Muscle layer of colon (tissue), 2 donors: ENCODE measurements at regions not wholly inside any gene's neighbourhood (a gene's known extent, or its start where the extent isn't known, plus 50 kb on each side); places are given as distances from the start of the nearest gene placed in this dataset.
"Not testable (repeated sequence)": the region's sequence is repeated elsewhere in the genome, so short reads cannot be mapped to it uniquely, and the experiment has no call there.

Experiments
- H3K27ac ChIP-seq: one replicate; pipeline ENCODE4 v1.7.0; 2013; ENCODE audit warnings: low read depth, mild to moderate bottlenecking, low read length, moderate library complexity
- H3K27me3 ChIP-seq, 2 donors: one replicate each; pipeline ENCODE4 v1.7.0; 2013; ENCODE audit warnings: low read length in 2 of 2, mild to moderate bottlenecking in 2 of 2; ENCODE audit not compliant: insufficient read depth in 2 of 2, control insufficient read depth in 1 of 2
- H3K36me3 ChIP-seq: one replicate; pipeline ENCODE4 v1.7.0; 2013; ENCODE audit warnings: mild to moderate bottlenecking, low read length; ENCODE audit not compliant: insufficient read depth
- H3K4me1 ChIP-seq: one replicate; pipeline ENCODE4 v1.7.0; 2013; ENCODE audit warnings: mild to moderate bottlenecking, low read length; ENCODE audit not compliant: insufficient read depth
- H3K4me3 ChIP-seq, 2 donors: one replicate each; pipeline ENCODE4 v1.7.0; 2013; ENCODE audit warnings: low read length in 2 of 2, low read depth in 1 of 2, mild to moderate bottlenecking in 1 of 2, moderate library complexity in 1 of 2
- H3K9ac ChIP-seq: one replicate; pipeline ENCODE4 v1.7.0; 2013; ENCODE audit warnings: low read length
- H3K9me3 ChIP-seq: one replicate; pipeline ENCODE4 v1.7.0; 2013; ENCODE audit warnings: mild to moderate bottlenecking, low read length
- donor health status: abdominal sarcoma.
- donor health status: Adenocarcinoma of cecum.

GRCh38 chr1:101595881-101596374, 359.1 kb downstream of the S1PR1 start:
- H3K27me3 ChIP-seq: no peaks in the 10 kb centered on the region
- H3K36me3 ChIP-seq: no peaks in the 10 kb centered on the region
- H3K27ac ChIP-seq: no peak overlapping the region
- H3K9ac ChIP-seq: no peak overlapping the region
- H3K9me3 ChIP-seq: no peaks in the 10 kb centered on the region
- no peaks in the 10 kb centered on the region for H3K4me1 ChIP-seq
- H3K4me3 ChIP-seq: no peak overlapping the region

GRCh38 chr1:101600615-101601014, 363.8 kb downstream of the S1PR1 start:
- H3K9ac ChIP-seq, H3K4me3 ChIP-seq, H3K9me3 ChIP-seq, H3K4me1 ChIP-seq, H3K27ac ChIP-seq, H3K36me3 ChIP-seq, H3K27me3 ChIP-seq: not testable (repeated sequence)

GRCh38 chr1:101603726-101604125, 366.9 kb downstream of the S1PR1 start:
- Histone ChIP-seq H3K9ac (no peak overlapping the region), H3K9me3 (no peaks in the 10 kb centered on the region), H3K4me3 (no peak overlapping the region), H3K27ac (no peak overlapping the region), H3K27me3 (no peaks in the 10 kb centered on the region), H3K4me1 (no peaks in the 10 kb centered on the region), H3K36me3 (no peaks in the 10 kb centered on the region)

GRCh38 chr1:101605878-101606277, 369.1 kb downstream of the S1PR1 start:
- Histone ChIP-seq H3K27me3 (no peaks in the 10 kb centered on the region), H3K4me1 (no peaks in the 10 kb centered on the region), H3K9me3 (peaks cover 4% of the 10 kb centered on the region), H3K4me3 (no peak overlapping the region), H3K27ac (no peak overlapping the region), H3K9ac (no peak overlapping the region), H3K36me3 (no peaks in the 10 kb centered on the region)

GRCh38 chr1:101613546-101613945, 376.7 kb downstream of the S1PR1 start:
- H3K27ac ChIP-seq: no peak overlapping the region
- no peaks in the 10 kb centered on the region for H3K4me1 ChIP-seq
- H3K9me3 ChIP-seq: peaks cover 4% of the 10 kb centered on the region
- H3K36me3 ChIP-seq: no peaks in the 10 kb centered on the region
- no peaks in the 10 kb centered on the region for H3K27me3 ChIP-seq
- H3K4me3 ChIP-seq: no peak overlapping the region
- no peak overlapping the region for H3K9ac ChIP-seq

GRCh38 chr1:101618900-101619299, 377.8 kb downstream of the OLFM3 start:
- Histone ChIP-seq H3K4me3 (no peak overlapping the region), H3K27me3 (no peaks in the 10 kb centered on the region), H3K9me3 (no peaks in the 10 kb centered on the region), H3K36me3 (no peaks in the 10 kb centered on the region), H3K9ac (no peak overlapping the region), H3K4me1 (no peaks in the 10 kb centered on the region), H3K27ac (no peak overlapping the region)

- H3K9ac ChIP-seq: no peak overlapping the region
- H3K4me3 ChIP-seq: no peak overlapping the region
- no peaks in the 10 kb centered on the region for H3K36me3 ChIP-seq
These were observed 364.0 kb downstream of the OLFM3 start for GRCh38 chr1:101632548-101633272.

GRCh38 chr1:101645810-101646209, 350.9 kb downstream of the OLFM3 start:
- Histone ChIP-seq H3K27ac (no peak overlapping the region), H3K27me3 (no peaks in the 10 kb centered on the region), H3K36me3 (no peaks in the 10 kb centered on the region), H3K4me1 (no peaks in the 10 kb centered on the region), H3K9ac (no peak overlapping the region), H3K9me3 (no peaks in the 10 kb centered on the region), H3K4me3 (no peak overlapping the region)

More at GRCh38 chr1:101632548-101633272, 364.0 kb downstream of the OLFM3 start:
- no peak overlapping the region for H3K27ac ChIP-seq
- no peaks in the 10 kb centered on the region for H3K4me1 ChIP-seq
- no peaks in the 10 kb centered on the region for H3K27me3 ChIP-seq
- no peaks in the 10 kb centered on the region for H3K9me3 ChIP-seq

GRCh38 chr1:101652484-101652883, 344.2 kb downstream of the OLFM3 start:
- Histone ChIP-seq H3K36me3 (no peaks in the 10 kb centered on the region), H3K27me3 (no peaks in the 10 kb centered on the region), H3K9ac (no peak overlapping the region), H3K4me3 (no peak overlapping the region), H3K4me1 (no peaks in the 10 kb centered on the region), H3K27ac (no peak overlapping the region), H3K9me3 (no peaks in the 10 kb centered on the region)

GRCh38 chr1:101653482-101653946, 343.2 kb downstream of the OLFM3 start:
- no peak overlapping the region for H3K27ac ChIP-seq
- no peaks in the 10 kb centered on the region for H3K27me3 ChIP-seq
- no peak overlapping the region for H3K9ac ChIP-seq
- no peak overlapping the region for H3K4me3 ChIP-seq
- no peaks in the 10 kb centered on the region for H3K36me3 ChIP-seq
- no peaks in the 10 kb centered on the region for H3K4me1 ChIP-seq
- H3K9me3 ChIP-seq: no peaks in the 10 kb centered on the region

- H3K9ac ChIP-seq: no peak overlapping the region
- H3K9me3 ChIP-seq: no peaks in the 10 kb centered on the region
- H3K27ac ChIP-seq: no peak overlapping the region
- H3K4me1 ChIP-seq: no peaks in the 10 kb centered on the region
- no peak overlapping the region for H3K4me3 ChIP-seq
- no peaks in the 10 kb centered on the region for H3K27me3 ChIP-seq
- H3K36me3 ChIP-seq: no peaks in the 10 kb centered on the region
These were observed 332.0 kb downstream of the OLFM3 start for GRCh38 chr1:101664726-101665125.

GRCh38 chr1:101667761-101668160, 329.0 kb downstream of the OLFM3 start:
- Histone ChIP-seq H3K9me3 (no peaks in the 10 kb centered on the region), H3K4me1 (no peaks in the 10 kb centered on the region), H3K27ac (no peak overlapping the region), H3K36me3 (no peaks in the 10 kb centered on the region), H3K9ac (no peak overlapping the region), H3K27me3 (no peaks in the 10 kb centered on the region), H3K4me3 (no peak overlapping the region)
